ENCODE measurements at regions not wholly inside any gene's neighbourhood (a gene's known extent, or its start where the extent isn't known, plus 50 kb on each side); places are given as distances from the start of the nearest gene placed in this dataset.

DNA sequence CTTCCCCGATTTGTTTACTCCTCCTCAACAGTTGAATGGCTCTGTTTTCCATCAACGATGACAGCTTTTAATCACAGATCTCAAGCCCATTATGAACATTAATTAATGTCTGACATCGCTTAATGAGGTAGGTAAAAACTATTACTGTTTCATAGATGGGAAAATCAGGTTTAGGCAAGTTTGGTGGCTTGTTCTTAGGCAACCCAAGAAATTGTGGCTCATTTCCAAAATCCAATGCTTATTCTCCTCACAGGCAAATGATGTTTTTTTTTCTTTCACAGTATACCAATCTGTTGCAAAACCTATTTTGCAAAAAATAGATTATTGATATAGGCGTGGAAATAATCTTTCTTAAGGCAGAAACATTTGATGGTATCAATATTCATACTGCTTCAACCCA, 70.8 kb upstream of the CHD1 start:
- Histone ChIP-seq H3K9ac (ENCODE audit: insufficient read length) (no peak overlapping the region), H3K27ac (no peak overlapping the region), H3K4me3 (no peak overlapping the region), H3K36me3 (ENCODE audit: insufficient read depth, low read length) (no peaks in the 10 kb centered on the region), H3K9me3 (ENCODE audit: low read depth, low read length) (no peaks in the 10 kb centered on the region)
- TF ChIP-seq FOXP2 (optimal IDR thresholded peaks at IDR 0.05; ENCODE audit: control extremely low read depth, extremely low read length, insufficient read depth) = no peak
- TF ChIP-seq EZH2 (IDR thresholded peaks at IDR 0.05) = no peak
- no peak for TF ChIP-seq POLR2AphosphoS5 (IDR thresholded peaks at IDR 0.05; ENCODE audit: borderline replicate concordance, low read depth, low read length)
- no peak for DNase-seq (ENCODE audit: low read depth, low spot score)

DNA sequence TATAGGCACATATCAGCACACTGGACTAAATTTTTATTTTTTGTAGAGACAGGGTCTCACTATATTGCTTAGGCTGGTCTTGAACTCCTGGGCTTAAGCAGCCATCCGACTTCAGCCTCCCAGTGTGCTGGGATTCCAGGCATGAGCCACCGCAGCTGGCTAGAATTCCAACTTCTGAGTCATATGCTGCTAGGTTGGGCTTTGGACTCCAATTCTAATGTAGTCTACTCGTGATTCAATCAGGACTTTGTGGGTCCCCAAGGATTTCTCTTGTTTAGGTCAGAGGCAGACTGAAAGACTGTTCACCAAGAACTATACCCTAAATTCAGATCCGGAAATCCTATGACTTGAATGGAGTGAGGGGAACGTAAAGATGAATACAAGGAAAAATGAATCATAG, 68.2 kb upstream of the CHD1 start:
- TF ChIP-seq EZH2 (IDR thresholded peaks at IDR 0.05) (no peak), POLR2AphosphoS5 (IDR thresholded peaks at IDR 0.05; ENCODE audit: borderline replicate concordance, low read depth, low read length) (no peak), FOXP2 (optimal IDR thresholded peaks at IDR 0.05; ENCODE audit: control extremely low read depth, extremely low read length, insufficient read depth) (no peak)

DNA sequence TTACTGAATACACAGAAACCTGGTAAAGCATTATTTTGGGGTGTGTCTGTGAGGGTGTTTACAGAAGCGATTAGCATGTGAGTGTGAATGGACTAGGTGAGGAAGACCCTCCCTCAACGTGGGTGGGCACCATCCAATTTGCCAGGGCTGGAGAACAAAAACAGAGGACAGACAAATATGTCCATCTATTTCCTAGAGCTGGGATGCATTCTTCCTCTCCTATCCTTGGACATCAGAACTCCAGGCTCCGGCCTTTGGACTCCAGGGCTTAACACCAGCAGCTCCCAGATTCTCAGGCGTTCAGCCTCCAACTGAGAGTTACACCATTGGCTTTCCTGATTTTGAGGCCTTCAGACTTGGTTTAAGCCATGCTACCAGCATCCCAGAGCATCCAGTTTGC, 65.8 kb upstream of the CHD1 start:
- Histone ChIP-seq H3K4me3 (no peak overlapping the region), H3K27ac (no peak overlapping the region), H3K9ac (ENCODE audit: insufficient read length) (no peak overlapping the region), H3K9me3 (ENCODE audit: low read depth, low read length) (no peaks in the 10 kb centered on the region), H3K36me3 (ENCODE audit: insufficient read depth, low read length) (no peaks in the 10 kb centered on the region)
- no peak for DNase-seq (ENCODE audit: low read depth, low spot score)
- TF ChIP-seq POLR2AphosphoS5 (IDR thresholded peaks at IDR 0.05; ENCODE audit: borderline replicate concordance, low read depth, low read length) (no peak), FOXP2 (optimal IDR thresholded peaks at IDR 0.05; ENCODE audit: control extremely low read depth, extremely low read length, insufficient read depth) (no peak), EZH2 (IDR thresholded peaks at IDR 0.05) (no peak)

More for the DNA sequence above, 68.2 kb upstream of the CHD1 start:
- no peak overlapping the region for H3K4me3 ChIP-seq
- H3K36me3 ChIP-seq (ENCODE audit: insufficient read depth, low read length) = no peaks in the 10 kb centered on the region
- H3K9ac ChIP-seq (ENCODE audit: insufficient read length) = no peak overlapping the region
- no peak overlapping the region for H3K27ac ChIP-seq
- H3K9me3 ChIP-seq (ENCODE audit: low read depth, low read length) = no peaks in the 10 kb centered on the region
- no peak for DNase-seq (ENCODE audit: low read depth, low spot score)

DNA sequence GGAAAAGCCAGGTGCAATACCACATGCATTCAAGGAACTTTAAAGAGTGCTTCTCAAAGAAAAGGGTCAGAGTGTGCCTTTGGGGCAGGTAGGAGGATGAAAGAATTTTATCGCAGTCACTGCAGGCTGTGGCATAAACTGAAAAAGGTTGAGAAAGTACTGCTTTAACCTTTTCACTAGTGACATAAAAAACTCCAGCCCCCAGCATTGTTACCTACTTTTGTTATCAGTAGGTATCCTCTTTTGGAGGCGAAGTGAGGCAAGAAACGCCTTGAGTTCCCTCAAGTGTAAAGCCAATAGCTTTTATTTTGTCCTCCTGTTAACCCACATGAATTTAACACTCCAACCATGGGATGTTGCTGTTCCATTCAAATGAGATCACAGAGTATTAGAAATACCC, 64.7 kb upstream of the CHD1 start:
- DNase-seq (ENCODE audit: low read depth, low spot score) = no peak
- no peaks in the 10 kb centered on the region for H3K9me3 ChIP-seq (ENCODE audit: low read depth, low read length)
- H3K36me3 ChIP-seq (ENCODE audit: insufficient read depth, low read length) = no peaks in the 10 kb centered on the region
- no peak overlapping the region for H3K9ac ChIP-seq (ENCODE audit: insufficient read length)
- H3K27ac ChIP-seq = no peak overlapping the region
- no peak overlapping the region for H3K4me3 ChIP-seq
- TF ChIP-seq EZH2 (IDR thresholded peaks at IDR 0.05) = no peak
- TF ChIP-seq FOXP2 (optimal IDR thresholded peaks at IDR 0.05; ENCODE audit: control extremely low read depth, extremely low read length, insufficient read depth) = no peak
- no peak for TF ChIP-seq POLR2AphosphoS5 (IDR thresholded peaks at IDR 0.05; ENCODE audit: borderline replicate concordance, low read depth, low read length)

DNA sequence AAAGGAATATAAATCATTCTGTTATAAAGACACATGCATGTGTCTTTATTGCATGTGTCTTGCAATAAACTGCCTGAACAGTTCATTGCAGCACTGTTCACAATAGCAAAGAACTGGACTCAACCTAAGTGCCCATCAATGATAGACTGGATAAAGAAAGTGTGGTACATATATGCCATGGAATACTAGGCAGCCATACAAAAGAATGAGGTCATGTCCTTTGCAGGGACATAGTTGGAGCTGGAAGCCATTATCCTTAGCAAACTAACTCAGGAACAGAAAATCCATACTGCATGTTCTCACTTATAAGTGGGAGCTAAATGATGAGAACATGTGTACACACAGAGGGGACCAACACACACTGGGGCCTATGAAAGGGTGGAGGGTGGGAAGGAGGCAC, 63.7 kb upstream of the CHD1 start:
- Histone ChIP-seq H3K4me3 (no peak overlapping the region), H3K36me3 (ENCODE audit: insufficient read depth, low read length) (no peaks in the 10 kb centered on the region), H3K9me3 (ENCODE audit: low read depth, low read length) (no peaks in the 10 kb centered on the region), H3K27ac (no peak overlapping the region), H3K9ac (ENCODE audit: insufficient read length) (no peak overlapping the region)
- TF ChIP-seq POLR2AphosphoS5 (IDR thresholded peaks at IDR 0.05; ENCODE audit: borderline replicate concordance, low read depth, low read length) = no peak
- no peak for TF ChIP-seq EZH2 (IDR thresholded peaks at IDR 0.05)
- TF ChIP-seq FOXP2 (optimal IDR thresholded peaks at IDR 0.05; ENCODE audit: control extremely low read depth, extremely low read length, insufficient read depth) = no peak
- no peak for DNase-seq (ENCODE audit: low read depth, low spot score)

DNA sequence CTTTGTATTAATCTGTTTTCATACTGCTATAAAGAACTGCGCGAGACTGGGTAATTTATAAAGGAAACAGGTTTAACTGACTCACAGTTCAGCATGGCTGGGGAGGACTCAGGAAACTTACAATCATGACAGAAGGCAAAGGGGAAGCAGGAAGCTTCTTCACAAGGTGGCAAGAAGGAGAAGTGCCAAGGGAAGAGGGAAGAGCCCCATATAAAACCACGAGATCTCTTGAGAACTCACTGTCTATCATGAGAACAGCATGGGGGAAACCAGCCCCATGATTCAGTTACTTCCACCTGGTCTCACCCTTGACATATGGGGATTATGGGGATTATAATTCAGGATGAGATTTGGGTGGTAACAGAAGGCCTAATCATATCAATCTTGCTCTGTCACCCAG, 60.9 kb upstream of the CHD1 start:
- no peak overlapping the region for H3K9ac ChIP-seq (ENCODE audit: insufficient read length)
- DNase-seq (ENCODE audit: low read depth, low spot score) = no peak
- no peak overlapping the region for H3K4me3 ChIP-seq
- H3K36me3 ChIP-seq (ENCODE audit: insufficient read depth, low read length) = no peaks in the 10 kb centered on the region
- no peak overlapping the region for H3K27ac ChIP-seq
- TF ChIP-seq EZH2 (IDR thresholded peaks at IDR 0.05) (no peak), POLR2AphosphoS5 (IDR thresholded peaks at IDR 0.05; ENCODE audit: borderline replicate concordance, low read depth, low read length) (no peak), FOXP2 (optimal IDR thresholded peaks at IDR 0.05; ENCODE audit: control extremely low read depth, extremely low read length, insufficient read depth) (no peak)
- H3K9me3 ChIP-seq (ENCODE audit: low read depth, low read length) = no peaks in the 10 kb centered on the region

DNA sequence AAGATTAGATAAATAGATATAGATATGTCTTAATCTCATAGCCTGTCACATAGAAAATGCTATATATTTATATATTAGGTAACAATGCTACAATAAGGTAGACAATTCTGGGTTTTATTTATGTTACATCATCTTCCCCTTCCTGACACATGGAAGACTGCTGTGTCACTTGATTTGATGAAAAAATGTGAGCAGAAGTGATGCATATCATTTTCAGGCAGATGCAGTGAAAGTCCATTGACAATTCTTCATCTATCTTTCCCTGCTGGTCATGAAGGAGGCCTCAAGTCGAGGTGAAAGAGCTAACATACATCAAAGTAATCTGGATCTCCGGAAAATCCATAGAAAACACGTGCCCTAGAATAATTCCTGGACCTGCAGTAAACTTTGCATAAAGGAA, 57.8 kb upstream of the CHD1 start:
- H3K9ac ChIP-seq (ENCODE audit: insufficient read length) = no peak overlapping the region
- no peaks in the 10 kb centered on the region for H3K36me3 ChIP-seq (ENCODE audit: insufficient read depth, low read length)
- no peaks in the 10 kb centered on the region for H3K9me3 ChIP-seq (ENCODE audit: low read depth, low read length)
- TF ChIP-seq FOXP2 (optimal IDR thresholded peaks at IDR 0.05; ENCODE audit: control extremely low read depth, extremely low read length, insufficient read depth) = no peak
- TF ChIP-seq POLR2AphosphoS5 (IDR thresholded peaks at IDR 0.05; ENCODE audit: borderline replicate concordance, low read depth, low read length) = no peak
- no peak for TF ChIP-seq EZH2 (IDR thresholded peaks at IDR 0.05)
- H3K4me3 ChIP-seq = no peak overlapping the region
- DNase-seq (ENCODE audit: low read depth, low spot score) = no peak
- H3K27ac ChIP-seq = no peak overlapping the region

DNA sequence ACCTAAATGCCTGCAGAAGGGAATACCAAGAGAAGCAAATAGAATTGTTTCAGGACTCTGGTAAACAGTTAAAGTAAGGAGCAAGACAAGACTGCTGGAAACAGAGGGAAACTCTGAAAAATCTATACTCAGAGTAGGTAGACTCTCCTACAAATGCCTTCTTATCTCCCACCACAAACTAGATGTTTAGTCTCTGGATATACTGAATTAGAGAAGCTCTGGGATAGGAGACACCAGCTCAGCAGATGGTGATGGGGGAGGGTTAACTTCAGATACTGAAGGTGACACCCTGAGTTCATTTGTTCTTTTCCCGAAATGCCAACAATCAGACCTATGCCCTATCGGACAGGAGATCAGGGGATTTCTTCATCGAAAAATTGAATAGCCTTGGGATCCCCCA, 54.1 kb upstream of the CHD1 start:
- Histone ChIP-seq H3K27ac (no peak overlapping the region), H3K36me3 (ENCODE audit: insufficient read depth, low read length) (no peaks in the 10 kb centered on the region), H3K9ac (ENCODE audit: insufficient read length) (no peak overlapping the region), H3K4me3 (no peak overlapping the region), H3K9me3 (ENCODE audit: low read depth, low read length) (no peaks in the 10 kb centered on the region)
- DNase-seq (ENCODE audit: low read depth, low spot score) = no peak
- no peak for TF ChIP-seq FOXP2 (optimal IDR thresholded peaks at IDR 0.05; ENCODE audit: control extremely low read depth, extremely low read length, insufficient read depth)
- TF ChIP-seq EZH2 (IDR thresholded peaks at IDR 0.05) = no peak
- no peak for TF ChIP-seq POLR2AphosphoS5 (IDR thresholded peaks at IDR 0.05; ENCODE audit: borderline replicate concordance, low read depth, low read length)
